K562 (cell line): ENCODE measurements at regions not wholly inside any gene's neighbourhood (a gene's known extent, or its start where the extent isn't known, plus 50 kb on each side); places are given as distances from the start of the nearest gene placed in this dataset.

Experiments used
- ARHGAP35 ChIP-seq: fragments of 450-650 bp; IDR thresholded peaks from 2 replicates; pipeline ENCODE4 v1.6.1; 2018; ENCODE audit not compliant: partially characterized antibody
- ARID3A ChIP-seq: IDR thresholded peaks from 2 replicates; pipeline ENCODE4 v1.6.1; 2012; ENCODE audit warnings: low read depth, low read length, improper control_type of control experiment, borderline replicate concordance
- C11orf30 ChIP-seq: fragments of 450-650 bp; IDR thresholded peaks from 2 replicates; pipeline ENCODE4 v1.6.1; 2016; ENCODE audit warnings: low read depth, mild to moderate bottlenecking
- CREM ChIP-seq: IDR thresholded peaks from 2 replicates; pipeline ENCODE4 v1.6.1; 2014; ENCODE audit warnings: antibody characterized with exemption, low read depth
- ERF ChIP-seq: fragments of 450-650 bp; formaldehyde crosslinking; IDR thresholded peaks from 2 replicates; pipeline ENCODE4 v1.4.0; 2020; ENCODE audit warnings: mild to moderate bottlenecking, mixed read lengths
- EZH2 ChIP-seq: IDR thresholded peaks from 2 replicates; pipeline ENCODE4 v1.6.1; 2012; ENCODE audit warnings: low read depth, mild to moderate bottlenecking, inconsistent platforms, low read length, borderline replicate concordance
- MAFG ChIP-seq: fragments of 450-650 bp; conservative IDR thresholded peaks from 2 replicates; pipeline ENCODE4 v1.6.1; 2016; ENCODE audit warnings: missing genetic modification characterization, missing compliant biosample characterization
- MEF2A ChIP-seq: IDR thresholded peaks from 2 replicates; pipeline ENCODE4 v1.6.1; 2011; ENCODE audit warnings: low read depth, mild to moderate bottlenecking, low read length, moderate library complexity; ENCODE audit not compliant: control insufficient read depth
- NCOR1 ChIP-seq: fragments of 450-650 bp; IDR thresholded peaks from 2 replicates; pipeline ENCODE4 v1.6.1; 2016; ENCODE audit warnings: mild to moderate bottlenecking, moderate library complexity
- SMARCE1 ChIP-seq: fragments of 450-650 bp; IDR thresholded peaks from 2 replicates; pipeline ENCODE4 v1.7.1; 2016; ENCODE audit warnings: mild to moderate bottlenecking
- VEZF1 ChIP-seq: fragments of 200-800 bp; sonication (Bioruptor generic); IDR thresholded peaks from 2 replicates; pipeline ENCODE4 v1.6.1; 2017; ENCODE audit warnings: missing genetic modification characterization, missing compliant biosample characterization
- ZBTB8A ChIP-seq: fragments of 450-650 bp; IDR thresholded peaks from 2 replicates; pipeline ENCODE4 v1.6.1; 2018; ENCODE audit warnings: mild to moderate bottlenecking, moderate library complexity; ENCODE audit not compliant: partially characterized antibody
- ZNF644 ChIP-seq: fragments of 200-800 bp; sonication (Bioruptor generic); IDR thresholded peaks from 2 replicates; pipeline ENCODE4 v1.6.1; 2016; ENCODE audit warnings: low read depth, missing genetic modification characterization, missing compliant biosample characterization
- TF ChIP-seq, protein P1 (sequence below), 3 experiments: fragments of 200-800 bp in 1 of 3; fragments of 250-450 bp in 1 of 3; fragments of 450-650 bp in 1 of 3; sonication (Bioruptor Pico) in 1 of 3; sonication (Bioruptor generic) in 1 of 3; formaldehyde crosslinking in 1 of 3; IDR thresholded peaks; 2 replicates each; pipeline versions ENCODE4 v1.6.1 to v1.8.0; 2016 to 2022; ENCODE audit warnings: mild to moderate bottlenecking in 2 of 3, missing genetic modification characterization in 2 of 3, missing compliant biosample characterization in 1 of 3, moderate library complexity in 1 of 3
- TF ChIP-seq, protein P2 (sequence below): fragments of 250-450 bp; sonication (Bioruptor Pico); IDR thresholded peaks from 2 replicates; pipeline ENCODE4 v1.4.0; 2020; ENCODE audit warnings: mild to moderate bottlenecking, moderate library complexity, borderline replicate concordance

GRCh38 chr3:112746675-112747280, 99.9 kb downstream of the CD200R1L start (continued):
- TF ChIP-seq, protein P1, sequence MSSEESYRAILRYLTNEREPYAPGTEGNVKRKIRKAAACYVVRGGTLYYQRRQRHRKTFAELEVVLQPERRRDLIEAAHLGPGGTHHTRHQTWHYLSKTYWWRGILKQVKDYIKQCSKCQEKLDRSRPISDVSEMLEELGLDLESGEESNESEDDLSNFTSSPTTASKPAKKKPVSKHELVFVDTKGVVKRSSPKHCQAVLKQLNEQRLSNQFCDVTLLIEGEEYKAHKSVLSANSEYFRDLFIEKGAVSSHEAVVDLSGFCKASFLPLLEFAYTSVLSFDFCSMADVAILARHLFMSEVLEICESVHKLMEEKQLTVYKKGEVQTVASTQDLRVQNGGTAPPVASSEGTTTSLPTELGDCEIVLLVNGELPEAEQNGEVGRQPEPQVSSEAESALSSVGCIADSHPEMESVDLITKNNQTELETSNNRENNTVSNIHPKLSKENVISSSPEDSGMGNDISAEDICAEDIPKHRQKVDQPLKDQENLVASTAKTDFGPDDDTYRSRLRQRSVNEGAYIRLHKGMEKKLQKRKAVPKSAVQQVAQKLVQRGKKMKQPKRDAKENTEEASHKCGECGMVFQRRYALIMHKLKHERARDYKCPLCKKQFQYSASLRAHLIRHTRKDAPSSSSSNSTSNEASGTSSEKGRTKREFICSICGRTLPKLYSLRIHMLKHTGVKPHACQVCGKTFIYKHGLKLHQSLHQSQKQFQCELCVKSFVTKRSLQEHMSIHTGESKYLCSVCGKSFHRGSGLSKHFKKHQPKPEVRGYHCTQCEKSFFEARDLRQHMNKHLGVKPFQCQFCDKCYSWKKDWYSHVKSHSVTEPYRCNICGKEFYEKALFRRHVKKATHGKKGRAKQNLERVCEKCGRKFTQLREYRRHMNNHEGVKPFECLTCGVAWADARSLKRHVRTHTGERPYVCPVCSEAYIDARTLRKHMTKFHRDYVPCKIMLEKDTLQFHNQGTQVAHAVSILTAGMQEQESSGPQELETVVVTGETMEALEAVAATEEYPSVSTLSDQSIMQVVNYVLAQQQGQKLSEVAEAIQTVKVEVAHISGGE (CRISPR knock-in tag; IDR thresholded peaks at IDR 0.05): no peak
- TF ChIP-seq SMARCE1: peak; percentile 22; the same call in 1 of the 2 replicates
- 0 out of 2 replicates have a peak, but pooled peaks have one; percentile 34 for TF ChIP-seq VEZF1 (CRISPR knock-in tag)
- TF ChIP-seq, protein P2, sequence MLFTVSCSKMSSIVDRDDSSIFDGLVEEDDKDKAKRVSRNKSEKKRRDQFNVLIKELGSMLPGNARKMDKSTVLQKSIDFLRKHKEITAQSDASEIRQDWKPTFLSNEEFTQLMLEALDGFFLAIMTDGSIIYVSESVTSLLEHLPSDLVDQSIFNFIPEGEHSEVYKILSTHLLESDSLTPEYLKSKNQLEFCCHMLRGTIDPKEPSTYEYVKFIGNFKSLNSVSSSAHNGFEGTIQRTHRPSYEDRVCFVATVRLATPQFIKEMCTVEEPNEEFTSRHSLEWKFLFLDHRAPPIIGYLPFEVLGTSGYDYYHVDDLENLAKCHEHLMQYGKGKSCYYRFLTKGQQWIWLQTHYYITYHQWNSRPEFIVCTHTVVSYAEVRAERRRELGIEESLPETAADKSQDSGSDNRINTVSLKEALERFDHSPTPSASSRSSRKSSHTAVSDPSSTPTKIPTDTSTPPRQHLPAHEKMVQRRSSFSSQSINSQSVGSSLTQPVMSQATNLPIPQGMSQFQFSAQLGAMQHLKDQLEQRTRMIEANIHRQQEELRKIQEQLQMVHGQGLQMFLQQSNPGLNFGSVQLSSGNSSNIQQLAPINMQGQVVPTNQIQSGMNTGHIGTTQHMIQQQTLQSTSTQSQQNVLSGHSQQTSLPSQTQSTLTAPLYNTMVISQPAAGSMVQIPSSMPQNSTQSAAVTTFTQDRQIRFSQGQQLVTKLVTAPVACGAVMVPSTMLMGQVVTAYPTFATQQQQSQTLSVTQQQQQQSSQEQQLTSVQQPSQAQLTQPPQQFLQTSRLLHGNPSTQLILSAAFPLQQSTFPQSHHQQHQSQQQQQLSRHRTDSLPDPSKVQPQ: no peak
- no peak for TF ChIP-seq ERF (CRISPR knock-in tag)
- TF ChIP-seq EZH2: no peak
- TF ChIP-seq MAFG (tag): peak; percentile 50
- no peak for TF ChIP-seq ARHGAP35
- peak; percentile 31; the same call in 1 of the 2 replicates for TF ChIP-seq ARID3A
- TF ChIP-seq NCOR1: peak; percentile 64
- no peak for TF ChIP-seq MEF2A
- TF ChIP-seq C11orf30: peak; percentile 50; the same call in 1 of the 2 replicates
- no peak for TF ChIP-seq ZNF644 (tag)
- TF ChIP-seq ZBTB8A: no peak
- TF ChIP-seq CREM: peak; percentile 52
